ENCODE measurements at regions not wholly inside any gene's neighbourhood (a gene's known extent, or its start where the extent isn't known, plus 50 kb on each side); places are given as distances from the start of the nearest gene placed in this dataset.

GRCh38 chr2:204257781-204258180, 287.5 kb upstream of the PARD3B start:
- TF ChIP-seq, protein P1, sequence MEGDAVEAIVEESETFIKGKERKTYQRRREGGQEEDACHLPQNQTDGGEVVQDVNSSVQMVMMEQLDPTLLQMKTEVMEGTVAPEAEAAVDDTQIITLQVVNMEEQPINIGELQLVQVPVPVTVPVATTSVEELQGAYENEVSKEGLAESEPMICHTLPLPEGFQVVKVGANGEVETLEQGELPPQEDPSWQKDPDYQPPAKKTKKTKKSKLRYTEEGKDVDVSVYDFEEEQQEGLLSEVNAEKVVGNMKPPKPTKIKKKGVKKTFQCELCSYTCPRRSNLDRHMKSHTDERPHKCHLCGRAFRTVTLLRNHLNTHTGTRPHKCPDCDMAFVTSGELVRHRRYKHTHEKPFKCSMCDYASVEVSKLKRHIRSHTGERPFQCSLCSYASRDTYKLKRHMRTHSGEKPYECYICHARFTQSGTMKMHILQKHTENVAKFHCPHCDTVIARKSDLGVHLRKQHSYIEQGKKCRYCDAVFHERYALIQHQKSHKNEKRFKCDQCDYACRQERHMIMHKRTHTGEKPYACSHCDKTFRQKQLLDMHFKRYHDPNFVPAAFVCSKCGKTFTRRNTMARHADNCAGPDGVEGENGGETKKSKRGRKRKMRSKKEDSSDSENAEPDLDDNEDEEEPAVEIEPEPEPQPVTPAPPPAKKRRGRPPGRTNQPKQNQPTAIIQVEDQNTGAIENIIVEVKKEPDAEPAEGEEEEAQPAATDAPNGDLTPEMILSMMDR (IDR thresholded peaks at IDR 0.05; ENCODE audit: extremely low read depth, missing control alignments): no peak
- DNase-seq (ENCODE audit: low spot score): no peak

- no peak for DNase-seq (ENCODE audit: low spot score)
- TF ChIP-seq, protein P1 (IDR thresholded peaks at IDR 0.05; ENCODE audit: extremely low read depth, missing control alignments): no peak
Measured at GRCh38 chr2:204258890-204259289, 286.4 kb upstream of the PARD3B start.

GRCh38 chr2:204260162-204260877, 285.0 kb upstream of the PARD3B start:
- TF ChIP-seq, protein P1 (IDR thresholded peaks at IDR 0.05; ENCODE audit: extremely low read depth, missing control alignments): peak; percentile 59
- peak; percentile 36 for DNase-seq (ENCODE audit: low spot score)

- TF ChIP-seq, protein P1 (IDR thresholded peaks at IDR 0.05; ENCODE audit: extremely low read depth, missing control alignments): no peak
- no peak for DNase-seq (ENCODE audit: low spot score)
Measured at GRCh38 chr2:204260901-204261300, 284.4 kb upstream of the PARD3B start.

GRCh38 chr2:204261846-204262245, 283.4 kb upstream of the PARD3B start:
- DNase-seq (ENCODE audit: low spot score): no peak
- TF ChIP-seq, protein P1 (IDR thresholded peaks at IDR 0.05; ENCODE audit: extremely low read depth, missing control alignments): no peak

DNA sequence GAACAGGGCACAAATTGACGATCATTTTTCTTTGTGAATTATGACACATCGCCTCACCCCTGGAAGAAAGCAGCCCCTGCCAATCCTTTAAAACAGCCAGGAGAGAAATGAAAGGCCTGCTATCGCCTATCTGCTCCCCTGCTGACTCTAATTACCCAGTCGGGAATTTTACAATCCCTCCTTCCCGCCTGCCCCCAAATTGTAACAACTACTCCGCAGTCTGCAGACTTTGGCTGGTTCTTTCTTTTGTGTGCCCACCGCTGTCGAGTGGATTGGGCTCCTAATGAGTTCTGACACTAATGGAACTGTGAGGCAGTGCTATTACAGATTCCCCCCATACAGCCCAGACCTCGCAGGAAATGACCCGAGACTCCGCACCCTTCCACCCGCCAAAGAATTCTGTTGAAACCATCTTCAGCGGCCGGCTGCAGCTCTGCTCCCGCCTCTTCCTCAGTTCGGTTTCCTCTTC, 281.2 kb upstream of the PARD3B start:
- no peak for DNase-seq (ENCODE audit: low spot score)
- TF ChIP-seq, protein P1 (IDR thresholded peaks at IDR 0.05; ENCODE audit: extremely low read depth, missing control alignments): no peak

- TF ChIP-seq, protein P1 (IDR thresholded peaks at IDR 0.05; ENCODE audit: extremely low read depth, missing control alignments): no peak
- no peak for DNase-seq (ENCODE audit: low spot score)
Measured at GRCh38 chr2:204264621-204265140, 280.6 kb upstream of the PARD3B start.

Data from GM20000 (cell line).